Suppressor macrophage treated with lipopolysaccharide for 4 hours (primary cell): ENCODE measurements at regions not wholly inside any gene's neighbourhood (a gene's known extent, or its start where the extent isn't known, plus 50 kb on each side); places are given as distances from the start of the nearest gene placed in this dataset.

ENCODE experiments used
- DNase-seq: peaks from one replicate; pipeline ENCODE4 v3.0.0-alpha.2; 2020

DNA sequence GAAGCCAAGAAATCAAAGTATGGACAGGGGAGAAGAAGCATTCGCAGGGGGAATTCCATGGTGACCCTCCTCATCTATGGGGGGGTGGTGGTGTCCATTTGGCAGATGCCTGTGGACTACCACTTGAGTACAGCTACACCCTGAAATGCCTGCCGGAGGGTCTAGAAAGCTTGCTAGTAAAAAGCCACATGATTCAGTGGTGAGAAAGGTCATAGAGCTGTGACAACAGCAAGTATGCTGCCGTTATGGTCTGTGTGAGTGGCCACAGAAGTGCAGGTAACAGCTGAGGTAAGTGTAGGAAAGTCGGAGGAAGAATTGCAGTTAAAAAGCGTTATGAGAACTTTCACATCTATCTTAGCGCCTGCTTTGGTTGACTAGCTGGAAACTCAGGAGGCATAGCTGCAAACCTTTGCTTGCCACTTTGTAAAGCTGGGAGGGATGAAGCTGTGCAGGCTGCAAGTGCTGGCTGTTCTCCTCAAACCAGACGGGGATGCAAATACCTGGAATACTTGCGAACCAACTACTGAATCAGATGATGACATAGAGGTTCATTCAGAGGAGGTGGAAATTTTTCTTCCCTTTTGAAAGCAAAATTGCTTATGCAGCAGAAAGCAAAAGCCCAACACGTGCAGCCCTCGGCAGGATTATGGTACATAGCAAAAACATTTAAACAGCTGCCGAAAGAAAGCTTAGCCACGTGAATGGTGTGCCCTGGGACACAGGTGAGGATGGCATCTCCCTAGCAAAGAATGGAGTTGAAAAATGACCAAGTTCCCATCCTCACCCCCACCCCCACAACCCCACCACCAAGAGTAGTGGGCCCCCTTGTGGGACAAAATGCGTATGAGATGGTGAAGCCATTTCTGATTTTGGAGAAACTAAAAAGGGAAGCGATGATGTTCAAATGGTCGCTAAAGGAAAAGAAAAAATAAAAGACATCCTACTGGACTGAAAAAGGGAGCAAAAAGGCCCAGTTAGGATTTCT is 287.0 kb downstream of the RERGL start:
- DNase-seq: no peak

GRCh38 chr12:17793854-17794253 is 296.1 kb downstream of the RERGL start:
- DNase-seq: no peak

DNA sequence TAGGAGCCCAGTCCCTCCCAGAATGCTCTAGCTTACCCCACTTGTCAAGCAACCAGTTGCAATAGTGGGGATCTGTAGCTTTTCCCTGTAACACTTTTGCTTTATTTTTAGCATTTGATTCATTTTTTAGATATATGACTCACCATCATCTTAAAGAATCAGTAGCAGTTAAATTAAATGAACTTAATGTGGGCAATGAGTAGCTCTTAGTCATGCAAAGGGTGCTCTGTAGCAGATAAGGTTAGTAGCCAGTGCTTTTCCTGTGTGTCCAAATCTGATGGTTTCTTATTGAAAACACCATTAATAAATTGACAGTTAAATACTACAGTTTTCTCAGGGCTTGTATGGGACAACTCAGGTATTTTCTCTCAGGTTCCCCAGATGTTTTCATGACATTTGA is 311.8 kb downstream of the RERGL start:
- DNase-seq: no peak

GRCh38 chr12:17763366-17763765 is 326.6 kb downstream of the RERGL start:
- DNase-seq: no peak

- no peak for DNase-seq
Observed at GRCh38 chr12:17759982-17760381, 330.0 kb downstream of the RERGL start.
